GM12875 (cell line): ENCODE measurements at regions not wholly inside any gene's neighbourhood (a gene's known extent, or its start where the extent isn't known, plus 50 kb on each side); places are given as distances from the start of the nearest gene placed in this dataset.

Experiments used
- H3K4me3 ChIP-seq: one replicate; pipeline ENCODE4 v1.5.1; 2011; ENCODE audit warnings: low read depth, low read length, control low read depth
- TF ChIP-seq, protein P1 (sequence below): IDR thresholded peaks from 2 replicates; pipeline ENCODE4 v1.5.1; 2011; ENCODE audit warnings: low read depth, mild to moderate bottlenecking, control low read depth, inconsistent platforms, low read length, moderate library complexity, borderline replicate concordance; ENCODE audit not compliant: insufficient read depth

DNA sequence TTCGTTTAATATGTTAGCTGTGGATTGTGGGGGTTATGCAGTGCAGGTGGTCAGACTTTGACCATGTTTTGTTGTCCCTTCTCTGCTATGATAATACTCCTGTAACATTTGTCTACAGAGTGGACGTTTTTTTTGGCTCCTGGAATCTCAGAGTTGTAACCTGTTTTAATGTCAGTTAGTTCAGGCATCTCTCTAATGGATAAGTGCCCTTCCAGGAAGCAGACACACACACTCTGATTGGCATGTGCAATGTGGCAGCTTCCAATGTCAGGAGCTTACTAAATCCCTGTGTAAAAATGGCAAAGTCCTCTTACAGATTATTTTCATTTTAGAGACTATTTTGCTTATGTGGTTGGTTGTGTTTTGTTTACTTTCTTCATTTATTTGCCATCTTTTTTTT is 222.2 kb upstream of the ARPP21 start:
- TF ChIP-seq, protein P1, sequence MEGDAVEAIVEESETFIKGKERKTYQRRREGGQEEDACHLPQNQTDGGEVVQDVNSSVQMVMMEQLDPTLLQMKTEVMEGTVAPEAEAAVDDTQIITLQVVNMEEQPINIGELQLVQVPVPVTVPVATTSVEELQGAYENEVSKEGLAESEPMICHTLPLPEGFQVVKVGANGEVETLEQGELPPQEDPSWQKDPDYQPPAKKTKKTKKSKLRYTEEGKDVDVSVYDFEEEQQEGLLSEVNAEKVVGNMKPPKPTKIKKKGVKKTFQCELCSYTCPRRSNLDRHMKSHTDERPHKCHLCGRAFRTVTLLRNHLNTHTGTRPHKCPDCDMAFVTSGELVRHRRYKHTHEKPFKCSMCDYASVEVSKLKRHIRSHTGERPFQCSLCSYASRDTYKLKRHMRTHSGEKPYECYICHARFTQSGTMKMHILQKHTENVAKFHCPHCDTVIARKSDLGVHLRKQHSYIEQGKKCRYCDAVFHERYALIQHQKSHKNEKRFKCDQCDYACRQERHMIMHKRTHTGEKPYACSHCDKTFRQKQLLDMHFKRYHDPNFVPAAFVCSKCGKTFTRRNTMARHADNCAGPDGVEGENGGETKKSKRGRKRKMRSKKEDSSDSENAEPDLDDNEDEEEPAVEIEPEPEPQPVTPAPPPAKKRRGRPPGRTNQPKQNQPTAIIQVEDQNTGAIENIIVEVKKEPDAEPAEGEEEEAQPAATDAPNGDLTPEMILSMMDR, result no peak
- no peak overlapping the region for H3K4me3 ChIP-seq

DNA sequence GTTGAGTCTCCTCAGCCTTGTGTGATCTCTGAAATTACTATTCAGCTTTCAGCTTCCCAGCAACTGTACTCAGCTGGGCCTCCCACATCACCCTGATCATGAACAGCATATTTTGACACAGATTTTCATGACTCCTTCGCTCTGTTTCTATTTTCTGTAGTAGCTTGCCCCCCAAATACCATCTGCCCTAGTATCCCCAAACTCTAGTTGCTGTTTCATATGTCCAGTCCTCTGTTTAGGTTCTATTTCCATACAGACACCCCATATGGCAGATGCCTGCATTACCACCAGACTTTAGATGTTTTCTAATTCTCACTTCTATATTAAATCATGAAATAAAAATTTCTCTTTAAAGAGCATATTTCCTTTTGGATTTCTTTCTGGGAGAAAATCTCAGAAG is 217.2 kb upstream of the ARPP21 start:
- no peak overlapping the region for H3K4me3 ChIP-seq
- TF ChIP-seq, protein P1, result no peak

DNA sequence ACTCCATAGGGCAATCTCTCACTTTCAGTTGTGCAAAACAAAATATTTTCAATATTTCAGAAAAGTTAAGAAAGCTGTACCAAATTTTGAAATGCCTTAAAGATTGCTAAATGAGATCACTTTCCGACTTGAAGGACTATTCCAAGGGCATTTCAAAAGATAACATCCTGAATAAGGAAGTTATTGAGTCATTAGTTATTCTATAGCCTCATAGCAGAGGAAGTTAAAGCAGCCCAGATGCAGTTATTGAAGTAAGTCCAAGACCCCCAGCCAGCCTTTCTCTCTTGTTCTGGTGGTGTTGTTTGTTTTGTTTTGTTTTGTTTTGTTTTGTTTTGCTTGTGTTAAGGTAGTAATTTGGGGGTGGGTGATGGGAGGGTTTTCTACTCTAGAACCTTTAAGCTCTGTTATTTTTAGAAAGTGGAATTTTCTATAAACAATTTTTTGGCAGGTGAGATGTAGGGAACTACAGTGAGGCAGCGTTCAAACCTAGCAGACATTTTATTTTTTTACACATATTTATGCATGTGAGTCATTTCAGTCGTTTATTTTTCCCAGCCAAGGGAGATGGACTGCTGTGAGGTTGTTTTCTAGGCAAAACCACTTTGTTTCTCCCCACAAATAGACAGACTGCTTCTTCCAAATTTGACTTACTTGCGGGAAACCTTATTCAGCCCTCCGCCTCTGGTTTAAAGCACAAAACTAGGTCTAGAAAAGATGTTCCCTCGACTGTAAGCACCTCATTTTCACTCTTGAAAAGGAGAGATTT is 216.3 kb upstream of the ARPP21 start:
- TF ChIP-seq, protein P1, result no peak
- no peak overlapping the region for H3K4me3 ChIP-seq

DNA sequence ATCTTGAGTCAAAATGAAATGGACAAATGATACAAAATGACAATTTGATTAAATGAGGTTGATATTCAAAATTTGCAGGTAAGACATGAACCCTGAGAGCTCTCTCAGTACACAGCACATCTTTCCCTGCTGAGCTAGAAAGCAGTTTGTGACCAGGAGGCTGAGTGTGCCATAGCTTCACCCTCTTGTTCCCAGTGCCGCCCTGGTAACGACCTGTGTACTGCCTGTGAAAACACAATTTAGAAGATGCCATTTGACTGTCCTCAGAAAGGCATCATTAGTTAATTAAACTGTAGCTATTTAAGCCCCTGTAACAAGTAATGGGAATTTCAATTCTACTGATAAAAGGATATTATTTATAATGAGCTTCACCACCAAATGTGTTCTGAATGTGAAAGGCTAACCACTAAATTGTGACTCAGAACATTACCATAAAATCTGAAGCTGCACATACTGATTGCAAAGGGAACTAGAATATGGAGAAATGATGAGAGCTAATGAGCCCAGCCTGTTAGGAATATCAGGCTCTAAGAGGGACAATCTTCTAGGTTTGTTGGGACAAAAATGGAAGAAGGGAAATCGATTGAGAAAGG is 212.9 kb upstream of the ARPP21 start:
- TF ChIP-seq, protein P1, result no peak
- H3K4me3 ChIP-seq, result no peak overlapping the region

DNA sequence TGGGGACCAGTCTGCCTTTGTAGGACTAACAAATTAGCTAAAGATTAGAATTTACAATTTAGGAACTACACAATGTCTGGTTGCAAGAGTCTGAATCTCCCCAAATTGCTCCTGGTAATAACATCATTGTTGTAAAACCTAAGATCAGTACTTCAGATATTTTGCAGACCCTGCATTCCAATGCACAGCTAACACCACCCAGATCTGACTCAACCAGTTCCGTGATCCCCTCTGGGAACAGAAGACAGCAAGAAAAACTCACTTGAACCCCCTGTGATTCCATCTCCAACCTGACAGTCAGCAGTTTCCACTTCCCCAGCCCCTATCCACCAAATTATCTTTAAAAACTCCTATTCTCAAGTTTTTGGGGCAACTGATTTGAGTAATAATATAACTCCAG is 201.9 kb upstream of the ARPP21 start:
- TF ChIP-seq, protein P1, result no peak

DNA sequence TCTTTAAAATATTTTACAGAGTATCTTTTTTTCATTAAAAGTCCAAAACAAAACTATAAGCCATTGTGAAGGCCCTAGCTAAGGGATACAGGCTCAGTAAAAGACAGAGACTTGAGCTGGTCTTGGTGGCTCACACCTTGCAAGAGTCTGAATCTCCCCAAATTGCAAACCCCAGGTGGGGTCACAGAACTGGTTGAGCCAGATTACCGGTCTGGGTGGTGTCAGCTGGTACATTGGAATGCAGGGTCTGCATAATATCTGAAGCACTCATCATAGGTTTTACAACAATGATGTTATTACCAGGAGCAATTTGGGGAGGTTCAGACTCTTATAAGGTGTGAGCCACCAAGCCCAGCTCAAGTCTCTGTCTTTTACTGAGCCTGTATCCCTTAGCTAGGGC is 201.2 kb upstream of the ARPP21 start:
- no peak overlapping the region for H3K4me3 ChIP-seq
- TF ChIP-seq, protein P1, result no peak

More for the DNA sequence above, 201.9 kb upstream of the ARPP21 start:
- H3K4me3 ChIP-seq, result no peak overlapping the region

DNA sequence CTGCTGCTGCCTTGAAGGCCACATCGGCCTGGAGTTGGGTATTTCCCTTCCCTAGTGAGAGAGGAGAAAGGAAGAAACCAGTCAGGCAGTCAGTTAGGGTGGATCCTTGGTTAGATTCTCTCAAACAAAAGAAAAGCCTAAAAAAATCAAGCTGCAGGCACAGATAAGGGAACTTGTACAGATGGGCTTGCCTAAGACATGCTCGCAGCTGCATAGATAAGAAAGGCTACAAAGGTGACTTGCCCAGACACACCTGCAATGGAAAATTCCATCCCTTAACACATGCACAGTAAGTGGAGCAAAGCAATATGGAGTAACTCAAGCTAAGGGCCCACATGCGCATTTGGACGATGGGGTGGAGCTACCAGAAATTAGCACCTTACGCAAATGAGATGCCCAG is 199.7 kb upstream of the ARPP21 start:
- TF ChIP-seq, protein P1, result no peak
- no peak overlapping the region for H3K4me3 ChIP-seq
